IMR-90 (cell line): ENCODE measurements at regions not wholly inside any gene's neighbourhood (a gene's known extent, or its start where the extent isn't known, plus 50 kb on each side); places are given as distances from the start of the nearest gene placed in this dataset.

Source experiments
- ATAC-seq: fragments of 200-7000 bp; cut with Tn5 transposase; 2 replicates; pipeline ENCODE4 v1.9.1; 2020; ENCODE audit warnings: low read depth, mild to moderate bottlenecking, moderate library complexity
- BruUV-seq: library from RNA; stranded (reverse); fragments of 400-500 nt; replicated peaks from 2 replicates; lab custom pipeline; 2021; lab: Mats Ljungman, UMichigan
- CTCF ChIA-PET: fragments of 300-600 bp; formaldehyde crosslinking; extraction: SDS; loops from one replicate; lab custom pipeline; 2021; ENCODE audit warnings: antibody characterized with exemption; lab: Yijun Ruan, JAX
- POLR2A ChIA-PET: fragments of 300-600 bp; sonication (Branson Sonifier 250); formaldehyde crosslinking; loops from one replicate; lab custom pipeline; 2022; ENCODE audit warnings: antibody characterized with exemption; ENCODE audit not compliant: unreplicated experiment; lab: Charles Lee
- DNase-seq: peaks from one replicate; pipeline ENCODE4 v3.0.0; 2013
- H2AFZ ChIP-seq: replicated peaks from 2 replicates; pipeline ENCODE3; 2013; ENCODE audit warnings: low read length, mild to moderate bottlenecking; ENCODE audit not compliant: poor library complexity
- H2AK5ac ChIP-seq: 2 replicates; pipeline ENCODE4 v1.6.1; 2013; ENCODE audit warnings: low read depth, low read length, inconsistent platforms
- H2AK9ac ChIP-seq: replicated peaks from 2 replicates; pipeline ENCODE3; 2013; ENCODE audit warnings: mild to moderate bottlenecking, low read depth, low read length, moderate library complexity; ENCODE audit not compliant: poor library complexity
- H2BK120ac ChIP-seq: 2 replicates; pipeline ENCODE4 v1.6.1; 2013; ENCODE audit warnings: low read depth, low read length, inconsistent platforms
- H2BK15ac ChIP-seq: 3 replicates; pipeline ENCODE4 v1.6.1; 2013; ENCODE audit warnings: low read depth, low read length, inconsistent platforms
- H2BK20ac ChIP-seq: 2 replicates; pipeline ENCODE4 v1.6.1; 2013; ENCODE audit warnings: low read depth, mild to moderate bottlenecking, inconsistent platforms, low read length, moderate library complexity
- H2BK5ac ChIP-seq: 2 replicates; pipeline ENCODE4 v1.6.1; 2013; ENCODE audit warnings: mild to moderate bottlenecking, low read depth, low read length, inconsistent platforms; ENCODE audit not compliant: poor library complexity, severe bottlenecking
- H3K14ac ChIP-seq: replicated peaks from 2 replicates; pipeline ENCODE4 v1.6.1; 2013; ENCODE audit warnings: low read depth, low read length, inconsistent platforms
- H3K18ac ChIP-seq: 2 replicates; pipeline ENCODE4 v1.6.1; 2013; ENCODE audit warnings: low read depth, low read length, control low read depth
- H3K23ac ChIP-seq: 2 replicates; pipeline ENCODE4 v1.6.1; 2013; ENCODE audit warnings: low read depth, low read length, inconsistent platforms
- H3K27ac ChIP-seq: 2 replicates; pipeline ENCODE4 v1.5.1; 2013; ENCODE audit warnings: mild to moderate bottlenecking, control low read depth, low read length; ENCODE audit not compliant: insufficient read depth
- H3K27me3 ChIP-seq: 2 replicates; pipeline ENCODE4 v1.6.1; 2013; ENCODE audit warnings: low read length; ENCODE audit not compliant: control insufficient read depth, insufficient read depth
- H3K36me3 ChIP-seq: 2 replicates; pipeline ENCODE4 v1.6.1; 2013; ENCODE audit warnings: low read length, mixed read lengths; ENCODE audit not compliant: control insufficient read depth, insufficient read depth
- H3K4ac ChIP-seq: 2 replicates; pipeline ENCODE4 v1.6.1; 2013; ENCODE audit warnings: low read depth, low read length, inconsistent platforms
- H3K4me1 ChIP-seq: 2 replicates; pipeline ENCODE4 v1.6.1; 2013; ENCODE audit warnings: low read length, mixed read lengths; ENCODE audit not compliant: control insufficient read depth, insufficient read depth
- H3K4me2 ChIP-seq: 2 replicates; pipeline ENCODE4 v1.6.1; 2013; ENCODE audit warnings: low read depth, mild to moderate bottlenecking, control low read depth, low read length, moderate library complexity
- H3K4me3 ChIP-seq: 2 replicates; pipeline ENCODE4 v1.5.1; 2013; ENCODE audit warnings: low read depth, mild to moderate bottlenecking, control low read depth, low read length, moderate library complexity; ENCODE audit not compliant: insufficient read depth
- H3K56ac ChIP-seq: 2 replicates; pipeline ENCODE4 v1.6.1; 2013; ENCODE audit warnings: low read length, inconsistent platforms; ENCODE audit not compliant: insufficient read depth; ENCODE audit errors: extremely low read depth
- H3K79me1 ChIP-seq, 2 experiments: 2 replicates each; pipeline ENCODE4 v1.6.1; 2013; ENCODE audit warnings: low read length in 2 of 2, inconsistent platforms in 1 of 2, low read depth in 1 of 2
- H3K9ac ChIP-seq: 2 replicates; pipeline ENCODE4 v1.6.1; 2013; ENCODE audit warnings: low read depth, low read length, control low read depth
- H3K9me1 ChIP-seq: 2 replicates; pipeline ENCODE4 v1.6.1; 2013; ENCODE audit warnings: low read length, inconsistent platforms; ENCODE audit not compliant: insufficient read depth
- H3K9me3 ChIP-seq: 2 replicates; pipeline ENCODE4 v1.6.1; 2013; ENCODE audit warnings: low read length; ENCODE audit not compliant: control insufficient read depth, insufficient read depth
- H4K20me1 ChIP-seq: 2 replicates; pipeline ENCODE4 v1.6.1; 2013; ENCODE audit warnings: low read length, inconsistent platforms; ENCODE audit not compliant: insufficient read depth
- H4K5ac ChIP-seq: 2 replicates; pipeline ENCODE4 v1.6.1; 2013; ENCODE audit warnings: mild to moderate bottlenecking, low read depth, low read length, control low read depth
- H4K8ac ChIP-seq, 2 experiments: 2 replicates each; pipeline ENCODE4 v1.6.1; 2013; ENCODE audit warnings: low read depth in 2 of 2, low read length in 2 of 2, control low read depth in 1 of 2, inconsistent platforms in 1 of 2
- H4K91ac ChIP-seq: 2 replicates; pipeline ENCODE4 v1.6.1; 2013; ENCODE audit warnings: low read depth, low read length, inconsistent platforms; ENCODE audit not compliant: insufficient read depth
- CTCF ChIP-seq: conservative IDR thresholded peaks from 2 replicates; pipeline ENCODE4 v1.5.1; 2012; ENCODE audit warnings: mild to moderate bottlenecking, low read depth, low read length, improper control_type of control experiment
- RAD21 ChIP-seq: IDR thresholded peaks from 2 replicates; pipeline ENCODE4 v1.6.1; 2012; ENCODE audit warnings: low read length, improper control_type of control experiment
- WGBS, 2 experiments: methylation state at CpG; one replicate each; pipeline versions ENCODE4 v1.1.5 to v1.1.7; 2013; ENCODE audit warnings: missing lambda C conversion rate in 2 of 2; ENCODE audit not compliant: insufficient read length in 1 of 2; ENCODE audit errors: extremely low coverage in 2 of 2; 5-methylcytosine and 5-hydroxymethylcytosine counted together
- dilution Hi-C: fragments of 300-500 bp; cut with HindIII; formaldehyde crosslinking; loops from one replicate; pipeline ENCODE4 v1.14.3; 2018; ENCODE audit warnings: low sequenced_read_pairs; ENCODE audit not compliant: unreplicated experiment
- in situ Hi-C: fragments of 300-500 bp; cut with MboI; formaldehyde crosslinking; loops from 3 replicates; pipeline ENCODE4 v1.14.3; 2019; ENCODE audit warnings: low sequenced_read_pairs, inconsistent platforms, mixed read lengths
- intact Hi-C: fragments of 100-400 bp; cut with micrococcal nuclease; formaldehyde crosslinking; loops from 2 replicates; pipeline ENCODE4 v1.10.0; 2022

DNA sequence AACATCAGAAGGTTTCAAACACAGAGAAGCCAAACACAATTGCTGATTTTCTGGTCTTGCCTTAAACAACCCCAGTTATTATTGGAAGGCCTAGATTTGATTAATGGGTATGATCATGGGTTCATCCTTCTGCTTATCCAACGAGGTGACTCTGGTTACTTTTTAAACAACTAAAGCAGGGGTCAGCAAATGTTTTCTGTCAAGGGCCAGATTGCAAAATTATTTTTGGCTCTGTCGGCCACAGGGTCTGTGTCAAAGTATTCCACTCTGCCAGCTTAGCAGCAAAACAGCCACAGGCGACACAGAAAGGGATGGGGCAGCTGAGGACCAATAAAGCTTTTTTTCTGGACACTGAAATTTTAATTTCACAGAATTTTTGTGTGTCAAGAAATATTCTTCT is 249.1 kb upstream of the STS start:
- intact Hi-C loops = no loop called here

More for the DNA sequence above, 249.1 kb upstream of the STS start:
- dilution Hi-C loops (no loop called here), in situ Hi-C loops (no loop called here)
- TF ChIP-seq RAD21 = no peak
- no peak for TF ChIP-seq CTCF
- ATAC-seq = no peak
- Histone ChIP-seq H3K9me3 (peaks cover 6% of the 10 kb centered on the region; the same call in 1 of the 2 replicates), H3K18ac (no peak overlapping the region), H3K27me3 (no peaks in the 10 kb centered on the region), H3K27ac (no peak overlapping the region), H3K14ac (no peak overlapping the region), H2BK15ac (no peak overlapping the region), H2BK5ac (no peak overlapping the region), H3K4me3 (no peak overlapping the region), H3K9me1 (no peaks in the 10 kb centered on the region), H3K56ac (no peak overlapping the region), H3K4ac (no peak overlapping the region), H2AK5ac (no peak overlapping the region), H4K5ac (no peak overlapping the region), H2BK120ac (no peak overlapping the region), H2BK20ac (no peak overlapping the region), H3K9ac (no peak overlapping the region), H4K91ac (no peak overlapping the region), H3K23ac (no peak overlapping the region), H3K36me3 (no peaks in the 10 kb centered on the region), H3K79me1 (no peaks in the 10 kb centered on the region), H2AFZ (no peak overlapping the region), H3K4me1 (no peaks in the 10 kb centered on the region), H4K8ac (no peak overlapping the region), H4K20me1 (no peaks in the 10 kb centered on the region), H2AK9ac (no peak overlapping the region), H3K4me2 (no peak overlapping the region)
- WGBS, 2 experiments = no CpG with 5 or more reads among the region's 3 CpGs
- no peak for DNase-seq
- no TSS peak for BruUV-seq
- POLR2A ChIA-PET = no interaction called here
- CTCF ChIA-PET = no interaction called here
